ENCODE measurements at regions not wholly inside any gene's neighbourhood (a gene's known extent, or its start where the extent isn't known, plus 50 kb on each side); places are given as distances from the start of the nearest gene placed in this dataset.

GRCh38 chr7:46547044-46547443 is 626.0 kb upstream of the IGFBP3 start:
- no peak overlapping the region for H3K9ac ChIP-seq (ENCODE audit: low read depth, low read length, poor library complexity, severe bottlenecking)
- TF ChIP-seq CTCF (conservative IDR thresholded peaks at IDR 0.05; ENCODE audit: low read length) (no peak), EZH2phosphoT487 (IDR thresholded peaks at IDR 0.05; ENCODE audit: borderline replicate concordance) (no peak)
- H3K4me3 ChIP-seq (ENCODE audit: low read length, poor library complexity, severe bottlenecking) = no peak overlapping the region
- H3K9me3 ChIP-seq (ENCODE audit: insufficient read depth, low read depth, low read length) = no peaks in the 10 kb centered on the region
- no peaks in the 10 kb centered on the region for H3K79me2 ChIP-seq (ENCODE audit: insufficient read depth, low read length)
- no peaks in the 10 kb centered on the region for H4K20me1 ChIP-seq (ENCODE audit: insufficient read depth, low read length, poor library complexity, severe bottlenecking)
- H3F3A ChIP-seq (ENCODE audit: low read depth) = no peaks in the 10 kb centered on the region
- H3K4me2 ChIP-seq (ENCODE audit: low read depth, low read length, poor library complexity, severe bottlenecking) = no peak overlapping the region
- H2AFZ ChIP-seq (ENCODE audit: low read length) = no peak overlapping the region
- H3K9me2 ChIP-seq (replicated peaks; ENCODE audit: low read depth, low read length) = no peaks in the 10 kb centered on the region
- no peaks in the 10 kb centered on the region for H3K36me3 ChIP-seq (ENCODE audit: insufficient read depth, low read length)
- H3K27me3 ChIP-seq (ENCODE audit: insufficient read depth, low read length, poor library complexity, severe bottlenecking) = no peaks in the 10 kb centered on the region
- no peaks in the 10 kb centered on the region for H3K4me1 ChIP-seq (ENCODE audit: insufficient read depth, low read length, poor library complexity, severe bottlenecking)

GRCh38 chr7:46545790-46546189 is 624.7 kb upstream of the IGFBP3 start:
- Histone ChIP-seq H3K79me2 (ENCODE audit: insufficient read depth, low read length) (no peaks in the 10 kb centered on the region), H3K4me2 (ENCODE audit: low read depth, low read length, poor library complexity, severe bottlenecking) (no peak overlapping the region), H2AFZ (ENCODE audit: low read length) (no peak overlapping the region), H3K4me1 (ENCODE audit: insufficient read depth, low read length, poor library complexity, severe bottlenecking) (no peaks in the 10 kb centered on the region), H3K9ac (ENCODE audit: low read depth, low read length, poor library complexity, severe bottlenecking) (no peak overlapping the region), H3K4me3 (ENCODE audit: low read length, poor library complexity, severe bottlenecking) (no peak overlapping the region), H3F3A (ENCODE audit: low read depth) (no peaks in the 10 kb centered on the region), H3K9me2 (replicated peaks; ENCODE audit: low read depth, low read length) (no peaks in the 10 kb centered on the region), H3K36me3 (ENCODE audit: insufficient read depth, low read length) (no peaks in the 10 kb centered on the region), H4K20me1 (ENCODE audit: insufficient read depth, low read length, poor library complexity, severe bottlenecking) (no peaks in the 10 kb centered on the region), H3K9me3 (ENCODE audit: insufficient read depth, low read depth, low read length) (no peaks in the 10 kb centered on the region), H3K27me3 (ENCODE audit: insufficient read depth, low read length, poor library complexity, severe bottlenecking) (no peaks in the 10 kb centered on the region)
- no peak for TF ChIP-seq EZH2phosphoT487 (IDR thresholded peaks at IDR 0.05; ENCODE audit: borderline replicate concordance)
- TF ChIP-seq CTCF (conservative IDR thresholded peaks at IDR 0.05; ENCODE audit: low read length) = no peak

GRCh38 chr7:46544396-46545008 is 623.4 kb upstream of the IGFBP3 start:
- no peak for TF ChIP-seq CTCF (conservative IDR thresholded peaks at IDR 0.05; ENCODE audit: low read length)
- TF ChIP-seq EZH2phosphoT487 (IDR thresholded peaks at IDR 0.05; ENCODE audit: borderline replicate concordance) = no peak
- no peaks in the 10 kb centered on the region for H3K79me2 ChIP-seq (ENCODE audit: insufficient read depth, low read length)
- H3K36me3 ChIP-seq (ENCODE audit: insufficient read depth, low read length) = no peaks in the 10 kb centered on the region
- H3K4me1 ChIP-seq (ENCODE audit: insufficient read depth, low read length, poor library complexity, severe bottlenecking) = no peaks in the 10 kb centered on the region
- no peaks in the 10 kb centered on the region for H3K9me2 ChIP-seq (replicated peaks; ENCODE audit: low read depth, low read length)
- no peak overlapping the region for H3K4me2 ChIP-seq (ENCODE audit: low read depth, low read length, poor library complexity, severe bottlenecking)
- H3K27me3 ChIP-seq (ENCODE audit: insufficient read depth, low read length, poor library complexity, severe bottlenecking) = no peaks in the 10 kb centered on the region
- H3K4me3 ChIP-seq (ENCODE audit: low read length, poor library complexity, severe bottlenecking) = no peak overlapping the region
- H2AFZ ChIP-seq (ENCODE audit: low read length) = no peak overlapping the region
- no peak overlapping the region for H3K9ac ChIP-seq (ENCODE audit: low read depth, low read length, poor library complexity, severe bottlenecking)
- H3F3A ChIP-seq (ENCODE audit: low read depth) = no peaks in the 10 kb centered on the region
- no peaks in the 10 kb centered on the region for H4K20me1 ChIP-seq (ENCODE audit: insufficient read depth, low read length, poor library complexity, severe bottlenecking)
- H3K9me3 ChIP-seq (ENCODE audit: insufficient read depth, low read depth, low read length) = no peaks in the 10 kb centered on the region
